ENCODE measurements at regions not wholly inside any gene's neighbourhood (a gene's known extent, or its start where the extent isn't known, plus 50 kb on each side); places are given as distances from the start of the nearest gene placed in this dataset.

DNA sequence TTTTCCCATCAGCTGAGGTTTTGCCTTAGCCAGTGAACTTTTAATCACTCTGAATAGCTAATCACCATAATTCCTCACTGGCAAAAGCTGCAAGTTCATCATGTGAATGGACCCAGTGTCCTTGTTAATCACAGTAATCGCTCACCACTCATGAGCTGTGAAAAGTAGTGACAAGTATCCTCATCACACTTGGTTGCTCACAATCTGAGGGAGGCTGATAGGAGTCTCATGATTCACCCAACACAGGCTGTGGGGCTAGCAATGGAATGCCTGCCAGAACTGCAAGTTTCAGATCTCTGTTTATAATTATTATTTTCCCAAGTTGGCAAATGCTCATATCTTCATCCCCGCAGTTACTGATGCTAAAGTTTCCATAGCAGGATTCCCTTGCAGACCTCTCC, 467.2 kb downstream of the KIF4B start:
- H3K4me1 ChIP-seq (ENCODE audit: control insufficient read depth, extremely low read depth, insufficient read depth, low read length) = no peaks in the 10 kb centered on the region
- no peaks in the 10 kb centered on the region for H3K9me1 ChIP-seq (replicated peaks; ENCODE audit: control insufficient read depth, extremely low read depth, insufficient read depth, low read length)
- no peak overlapping the region for H3K4me2 ChIP-seq (ENCODE audit: insufficient read depth, low read length)
- dilution Hi-C loops (cut with MboI; ENCODE audit: extremely low pct_ligation_motif_present, low sequenced_read_pairs) = no loop called here
- POLR2A ChIA-PET = no interaction called here
- no peaks in the 10 kb centered on the region for H3K27me3 ChIP-seq (ENCODE audit: control insufficient read depth in 2 of 2, insufficient read depth in 2 of 2, low read length in 2 of 2)
- intact Hi-C loops (cut with micrococcal nuclease) = no loop called here
- TF ChIP-seq, protein P1, sequence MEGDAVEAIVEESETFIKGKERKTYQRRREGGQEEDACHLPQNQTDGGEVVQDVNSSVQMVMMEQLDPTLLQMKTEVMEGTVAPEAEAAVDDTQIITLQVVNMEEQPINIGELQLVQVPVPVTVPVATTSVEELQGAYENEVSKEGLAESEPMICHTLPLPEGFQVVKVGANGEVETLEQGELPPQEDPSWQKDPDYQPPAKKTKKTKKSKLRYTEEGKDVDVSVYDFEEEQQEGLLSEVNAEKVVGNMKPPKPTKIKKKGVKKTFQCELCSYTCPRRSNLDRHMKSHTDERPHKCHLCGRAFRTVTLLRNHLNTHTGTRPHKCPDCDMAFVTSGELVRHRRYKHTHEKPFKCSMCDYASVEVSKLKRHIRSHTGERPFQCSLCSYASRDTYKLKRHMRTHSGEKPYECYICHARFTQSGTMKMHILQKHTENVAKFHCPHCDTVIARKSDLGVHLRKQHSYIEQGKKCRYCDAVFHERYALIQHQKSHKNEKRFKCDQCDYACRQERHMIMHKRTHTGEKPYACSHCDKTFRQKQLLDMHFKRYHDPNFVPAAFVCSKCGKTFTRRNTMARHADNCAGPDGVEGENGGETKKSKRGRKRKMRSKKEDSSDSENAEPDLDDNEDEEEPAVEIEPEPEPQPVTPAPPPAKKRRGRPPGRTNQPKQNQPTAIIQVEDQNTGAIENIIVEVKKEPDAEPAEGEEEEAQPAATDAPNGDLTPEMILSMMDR (IDR thresholded peaks at IDR 0.05; ENCODE audit: extremely low read depth in 1 of 2, insufficient read depth in 1 of 2, low read depth in 1 of 2, low read length in 2 of 2) = no peak
- TF ChIP-seq JUN (IDR thresholded peaks at IDR 0.05; ENCODE audit: borderline replicate concordance, insufficient read depth, insufficient read length, low read depth) (no peak), FOS (IDR thresholded peaks at IDR 0.05; ENCODE audit: borderline replicate concordance, insufficient read depth, low read length) (no peak), POLR2AphosphoS5 (IDR thresholded peaks at IDR 0.05; ENCODE audit: insufficient read depth, low read depth, low read length) (no peak), MYC (IDR thresholded peaks at IDR 0.05; ENCODE audit: low read depth, low read length) (no peak), GATA2 (IDR thresholded peaks at IDR 0.05; ENCODE audit: insufficient read depth, insufficient read length, low read depth, low read length) (no peak), EZH2 (IDR thresholded peaks at IDR 0.05; ENCODE audit: borderline replicate concordance, low read depth, low read length, severe bottlenecking) (no peak), POLR2A (IDR thresholded peaks at IDR 0.05; ENCODE audit: low read depth, low read length) (no peak)
- TF ChIP-seq, protein P2, sequence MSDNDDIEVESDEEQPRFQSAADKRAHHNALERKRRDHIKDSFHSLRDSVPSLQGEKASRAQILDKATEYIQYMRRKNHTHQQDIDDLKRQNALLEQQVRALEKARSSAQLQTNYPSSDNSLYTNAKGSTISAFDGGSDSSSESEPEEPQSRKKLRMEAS (IDR thresholded peaks at IDR 0.05; ENCODE audit: insufficient read depth, insufficient read length) = no peak
- no peak overlapping the region for H3K27ac ChIP-seq (ENCODE audit: insufficient read depth, low read depth, low read length)
- no peak overlapping the region for H2AFZ ChIP-seq (ENCODE audit: low read depth, low read length)
- H4K20me1 ChIP-seq (replicated peaks; ENCODE audit: control insufficient read depth, extremely low read depth, insufficient read depth, low read length) = no peaks in the 10 kb centered on the region
- H3K9me3 ChIP-seq (replicated peaks; ENCODE audit: control insufficient read depth, insufficient read depth, low read length) = no peaks in the 10 kb centered on the region
- H3K9ac ChIP-seq (replicated peaks; ENCODE audit: extremely low read depth, insufficient read depth, low read length) = no peak overlapping the region
- CTCF ChIA-PET = no interaction called here
- H3K4me3 ChIP-seq (replicated peaks in 1 of 3; ENCODE audit: insufficient read depth in 1 of 3, low read depth in 1 of 3, low read length in 3 of 3) = no peak overlapping the region
- H3K79me2 ChIP-seq (ENCODE audit: control insufficient read depth, insufficient read depth, low read length) = no peaks in the 10 kb centered on the region
- DNase-seq (ENCODE audit: low read depth, low spot score) (no peak), FAIRE-seq (no peak)
- no TSS peak for BruUV-seq (replicated peaks)
- no peaks in the 10 kb centered on the region for H3K36me3 ChIP-seq (ENCODE audit: control insufficient read depth in 2 of 2, extremely low read depth in 1 of 2, insufficient read depth in 2 of 2, low read length in 2 of 2)

All from endothelial cell of umbilical vein (primary cell).